ENCODE measurements at regions not wholly inside any gene's neighbourhood (a gene's known extent, or its start where the extent isn't known, plus 50 kb on each side); places are given as distances from the start of the nearest gene placed in this dataset.

DNA sequence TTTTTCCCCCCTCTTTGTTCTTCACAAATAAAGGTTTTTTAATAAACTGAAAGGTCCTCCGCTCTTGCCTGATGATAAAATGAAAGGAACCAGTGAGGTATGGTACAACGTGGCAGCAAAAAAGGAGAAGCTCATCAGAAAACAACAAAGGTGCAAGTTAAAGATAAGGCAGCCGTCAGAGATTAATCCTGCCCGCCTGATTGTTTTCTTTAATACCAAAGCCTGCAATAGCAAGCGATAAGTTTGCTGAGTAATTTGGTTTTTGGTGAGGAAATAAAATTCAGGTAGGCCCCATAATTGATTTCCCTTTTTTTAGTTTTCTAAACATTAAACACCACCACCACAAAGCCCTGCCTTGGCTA, 177.9 kb downstream of the MBOAT1 start:
- peaks cover 1% of the 10 kb centered on the region for H3K4me1 Mint-ChIP-seq
- no peak for DNase-seq
- Histone ChIP-seq H3K27ac (ENCODE audit: low read depth in 1 of 2, low read length in 2 of 2) (no peak overlapping the region), H3K4me3 (replicated peaks in 1 of 3; ENCODE audit: low read depth in 2 of 3, low read length in 3 of 3) (no peak overlapping the region), H3K9ac (ENCODE audit: insufficient read depth, low read length, poor library complexity, severe bottlenecking) (no peak overlapping the region), H3K4me1 (ENCODE audit: control insufficient read depth in 1 of 2, insufficient read depth in 2 of 2, low read length in 2 of 2) (no peaks in the 10 kb centered on the region), H4K20me1 (ENCODE audit: insufficient read depth, low read length) (no peaks in the 10 kb centered on the region), H3K36me3 (replicated peaks in 1 of 2; ENCODE audit: control insufficient read depth in 1 of 2, insufficient read depth in 2 of 2, low read length in 2 of 2) (no peaks in the 10 kb centered on the region), H3K79me2 (ENCODE audit: insufficient read depth, low read length) (no peaks in the 10 kb centered on the region), H2AFZ (ENCODE audit: insufficient read depth, low read depth, low read length, poor library complexity, severe bottlenecking) (no peak overlapping the region), H3K27me3 (ENCODE audit: control insufficient read depth in 2 of 2, insufficient read depth in 2 of 2, low read length in 2 of 2) (no peaks in the 10 kb centered on the region), H3K4me2 (replicated peaks; ENCODE audit: extremely low read depth, low read length, poor library complexity, severe bottlenecking) (no peak overlapping the region), H3K9me3 (replicated peaks in 1 of 2; ENCODE audit: control insufficient read depth in 1 of 2, insufficient read depth in 1 of 2, low read length in 2 of 2) (peaks cover 0 to 3% of the 10 kb centered on the region in 2 donors)
- intact Hi-C loops (cut with micrococcal nuclease) = no loop called here
- TF ChIP-seq, protein P1, sequence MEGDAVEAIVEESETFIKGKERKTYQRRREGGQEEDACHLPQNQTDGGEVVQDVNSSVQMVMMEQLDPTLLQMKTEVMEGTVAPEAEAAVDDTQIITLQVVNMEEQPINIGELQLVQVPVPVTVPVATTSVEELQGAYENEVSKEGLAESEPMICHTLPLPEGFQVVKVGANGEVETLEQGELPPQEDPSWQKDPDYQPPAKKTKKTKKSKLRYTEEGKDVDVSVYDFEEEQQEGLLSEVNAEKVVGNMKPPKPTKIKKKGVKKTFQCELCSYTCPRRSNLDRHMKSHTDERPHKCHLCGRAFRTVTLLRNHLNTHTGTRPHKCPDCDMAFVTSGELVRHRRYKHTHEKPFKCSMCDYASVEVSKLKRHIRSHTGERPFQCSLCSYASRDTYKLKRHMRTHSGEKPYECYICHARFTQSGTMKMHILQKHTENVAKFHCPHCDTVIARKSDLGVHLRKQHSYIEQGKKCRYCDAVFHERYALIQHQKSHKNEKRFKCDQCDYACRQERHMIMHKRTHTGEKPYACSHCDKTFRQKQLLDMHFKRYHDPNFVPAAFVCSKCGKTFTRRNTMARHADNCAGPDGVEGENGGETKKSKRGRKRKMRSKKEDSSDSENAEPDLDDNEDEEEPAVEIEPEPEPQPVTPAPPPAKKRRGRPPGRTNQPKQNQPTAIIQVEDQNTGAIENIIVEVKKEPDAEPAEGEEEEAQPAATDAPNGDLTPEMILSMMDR (IDR thresholded peaks at IDR 0.05) = no peak
- H3K27ac Mint-ChIP-seq = no peak overlapping the region
- H3K27me3 Mint-ChIP-seq (ENCODE audit: low read depth in 3 of 3) = peaks cover 3 to 19% (median 6%) of the 10 kb centered on the region in 3 donors
- H3K4me3 Mint-ChIP-seq = no peak overlapping the region
- WGBS (ENCODE audit: insufficient coverage) = 10% methylated on average over 2 of the region's 5 CpGs
- H3K36me3 Mint-ChIP-seq = no peaks in the 10 kb centered on the region
- peaks cover 6 to 16% (median 12%) of the 10 kb centered on the region in 7 donors for H3K9me3 Mint-ChIP-seq

DNA sequence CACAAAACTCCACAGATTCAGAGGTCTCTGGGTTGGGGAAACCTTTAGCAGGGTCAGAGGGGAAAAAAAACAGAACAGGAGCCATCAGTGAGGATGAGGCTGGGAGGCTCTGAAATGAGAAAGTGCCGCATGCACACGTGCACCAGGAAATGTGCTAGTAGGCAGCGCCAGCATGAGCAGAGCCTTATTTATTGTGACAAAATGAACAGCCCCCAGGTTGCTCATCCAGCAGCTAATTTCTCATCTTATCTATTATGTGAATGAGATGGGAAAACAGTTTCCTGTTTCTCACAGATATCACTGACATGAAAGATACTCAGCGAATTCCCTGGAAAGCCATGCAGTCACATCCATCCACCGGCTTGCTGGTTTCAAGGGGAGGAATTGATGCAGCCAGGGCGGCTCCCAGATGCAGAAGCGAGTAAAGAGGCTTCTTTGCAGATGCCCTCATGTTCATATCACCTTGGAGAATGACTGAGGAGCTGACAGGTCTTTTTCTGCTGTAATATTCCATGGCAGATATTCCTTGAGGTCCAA, 176.1 kb downstream of the MBOAT1 start:
- Histone ChIP-seq H3K36me3 (replicated peaks in 1 of 2; ENCODE audit: control insufficient read depth in 1 of 2, insufficient read depth in 2 of 2, low read length in 2 of 2) (no peaks in the 10 kb centered on the region), H4K20me1 (ENCODE audit: insufficient read depth, low read length) (no peaks in the 10 kb centered on the region), H3K9me3 (replicated peaks in 1 of 2; ENCODE audit: control insufficient read depth in 1 of 2, insufficient read depth in 1 of 2, low read length in 2 of 2) (peaks cover 0 to 3% of the 10 kb centered on the region in 2 donors), H3K79me2 (ENCODE audit: insufficient read depth, low read length) (no peaks in the 10 kb centered on the region), H3K4me3 (replicated peaks in 1 of 3; ENCODE audit: low read depth in 2 of 3, low read length in 3 of 3) (no peak overlapping the region), H2AFZ (ENCODE audit: insufficient read depth, low read depth, low read length, poor library complexity, severe bottlenecking) (no peak overlapping the region), H3K4me1 (ENCODE audit: control insufficient read depth in 1 of 2, insufficient read depth in 2 of 2, low read length in 2 of 2) (no peaks in the 10 kb centered on the region), H3K9ac (ENCODE audit: insufficient read depth, low read length, poor library complexity, severe bottlenecking) (no peak overlapping the region), H3K4me2 (replicated peaks; ENCODE audit: extremely low read depth, low read length, poor library complexity, severe bottlenecking) (no peak overlapping the region), H3K27me3 (ENCODE audit: control insufficient read depth in 2 of 2, insufficient read depth in 2 of 2, low read length in 2 of 2) (no peaks in the 10 kb centered on the region), H3K27ac (ENCODE audit: low read depth in 1 of 2, low read length in 2 of 2) (no peak overlapping the region)
- no peak overlapping the region for H3K27ac Mint-ChIP-seq
- DNase-seq = no peak
- H3K9me3 Mint-ChIP-seq = peaks cover 6 to 18% (median 12%) of the 10 kb centered on the region in 7 donors
- H3K36me3 Mint-ChIP-seq = no peaks in the 10 kb centered on the region
- TF ChIP-seq, protein P1 (IDR thresholded peaks at IDR 0.05) = no peak
- 100% methylated on average over 3 of the region's 7 CpGs for WGBS (ENCODE audit: insufficient coverage)
- H3K4me1 Mint-ChIP-seq = peaks cover 1% of the 10 kb centered on the region
- H3K27me3 Mint-ChIP-seq (ENCODE audit: low read depth in 3 of 3) = peaks cover 4 to 17% (median 7%) of the 10 kb centered on the region in 3 donors
- H3K4me3 Mint-ChIP-seq = no peak overlapping the region
- intact Hi-C loops (cut with micrococcal nuclease) = no loop called here

All from CD14-positive monocyte (primary cell).